Mononuclear cell (primary cell): ENCODE measurements at regions not wholly inside any gene's neighbourhood (a gene's known extent, or its start where the extent isn't known, plus 50 kb on each side); places are given as distances from the start of the nearest gene placed in this dataset.

ENCODE experiments used
- H3K27me3 ChIP-seq: 2 replicates; pipeline ENCODE4 v1.6.0; 2011; ENCODE audit warnings: low read length, control low read depth; ENCODE audit not compliant: insufficient read depth
- H3K4me1 ChIP-seq: 2 replicates; pipeline ENCODE4 v1.5.1; 2011; ENCODE audit warnings: mild to moderate bottlenecking, low read length, control low read depth; ENCODE audit not compliant: insufficient read depth
- H3K4me3 ChIP-seq: 2 replicates; pipeline ENCODE4 v1.5.1; 2011; ENCODE audit warnings: mild to moderate bottlenecking, low read length, moderate library complexity
- H3K9me3 ChIP-seq: 2 replicates; pipeline ENCODE4 v1.5.1; 2011; ENCODE audit warnings: low read depth, mild to moderate bottlenecking, control low read depth, low read length

- Histone ChIP-seq H3K4me3 (peak overlapping the region; percentile 91), H3K9me3 (no peaks in the 10 kb centered on the region), H3K4me1 (peaks cover 48% of the 10 kb centered on the region), H3K27me3 (no peaks in the 10 kb centered on the region)
These were observed 112.0 kb downstream of the HFE start for GRCh38 chr6:26199057-26199772.

- Histone ChIP-seq H3K4me3 (peak overlapping the region; percentile 91), H3K4me1 (peaks cover 40% of the 10 kb centered on the region), H3K27me3 (no peaks in the 10 kb centered on the region), H3K9me3 (no peaks in the 10 kb centered on the region)
These were observed 112.8 kb downstream of the HFE start for GRCh38 chr6:26199773-26200764.

- peaks cover 43% of the 10 kb centered on the region for H3K4me1 ChIP-seq
- H3K4me3 ChIP-seq = no peak overlapping the region
- no peaks in the 10 kb centered on the region for H3K9me3 ChIP-seq
These were observed 113.9 kb downstream of the HFE start for GRCh38 chr6:26200918-26201721.

GRCh38 chr6:26202201-26202611 lies 115.0 kb downstream of the HFE start:
- Histone ChIP-seq H3K27me3 (no peaks in the 10 kb centered on the region), H3K4me1 (peaks cover 43% of the 10 kb centered on the region), H3K9me3 (no peaks in the 10 kb centered on the region), H3K4me3 (no peak overlapping the region)

More at GRCh38 chr6:26200918-26201721, 113.9 kb downstream of the HFE start:
- no peaks in the 10 kb centered on the region for H3K27me3 ChIP-seq

GRCh38 chr6:26202811-26203583 lies 115.8 kb downstream of the HFE start:
- no peaks in the 10 kb centered on the region for H3K27me3 ChIP-seq
- H3K4me3 ChIP-seq = no peak overlapping the region
- no peaks in the 10 kb centered on the region for H3K9me3 ChIP-seq
- peaks cover 43% of the 10 kb centered on the region for H3K4me1 ChIP-seq

GRCh38 chr6:26204332-26205160 lies 117.3 kb downstream of the HFE start:
- no peaks in the 10 kb centered on the region for H3K9me3 ChIP-seq
- H3K4me1 ChIP-seq = peaks cover 41% of the 10 kb centered on the region
- peak overlapping the region; percentile 85 for H3K4me3 ChIP-seq
- no peaks in the 10 kb centered on the region for H3K27me3 ChIP-seq

- Histone ChIP-seq H3K27me3 (no peaks in the 10 kb centered on the region), H3K4me3 (peak overlapping the region; percentile 85), H3K9me3 (no peaks in the 10 kb centered on the region)
These were observed 118.0 kb downstream of the HFE start for GRCh38 chr6:26205161-26205624.

GRCh38 chr6:26205625-26206574 lies 118.7 kb downstream of the HFE start:
- Histone ChIP-seq H3K4me3 (peak overlapping the region; percentile 85), H3K27me3 (no peaks in the 10 kb centered on the region), H3K9me3 (no peaks in the 10 kb centered on the region), H3K4me1 (peaks cover 31% of the 10 kb centered on the region)

More at GRCh38 chr6:26205161-26205624, 118.0 kb downstream of the HFE start:
- H3K4me1 ChIP-seq = peaks cover 35% of the 10 kb centered on the region

- Histone ChIP-seq H3K4me3 (no peak overlapping the region), H3K4me1 (peaks cover 27% of the 10 kb centered on the region), H3K27me3 (no peaks in the 10 kb centered on the region), H3K9me3 (no peaks in the 10 kb centered on the region)
These were observed 119.9 kb downstream of the HFE start for GRCh38 chr6:26206868-26207801.

GRCh38 chr6:26211963-26212362 lies 124.7 kb downstream of the HFE start:
- no peaks in the 10 kb centered on the region for H3K9me3 ChIP-seq
- no peaks in the 10 kb centered on the region for H3K27me3 ChIP-seq
- H3K4me1 ChIP-seq = peaks cover 19% of the 10 kb centered on the region

GRCh38 chr6:26213334-26214075 lies 126.3 kb downstream of the HFE start:
- H3K9me3 ChIP-seq = no peaks in the 10 kb centered on the region
- no peak overlapping the region for H3K4me3 ChIP-seq
- no peaks in the 10 kb centered on the region for H3K27me3 ChIP-seq
- peaks cover 29% of the 10 kb centered on the region for H3K4me1 ChIP-seq

More at GRCh38 chr6:26211963-26212362, 124.7 kb downstream of the HFE start:
- no peak overlapping the region for H3K4me3 ChIP-seq
